SK-N-SH (cell line): ENCODE measurements at regions not wholly inside any gene's neighbourhood (a gene's known extent, or its start where the extent isn't known, plus 50 kb on each side); places are given as distances from the start of the nearest gene placed in this dataset.

ENCODE experiments used
- FOXJ3 ChIP-seq: sonication (generic); formaldehyde crosslinking; IDR thresholded peaks from 2 replicates; pipeline ENCODE4 v1.5.1; 2020; ENCODE audit warnings: mild to moderate bottlenecking, missing genetic modification reagents
- FOXM1 ChIP-seq: IDR thresholded peaks from 2 replicates; pipeline ENCODE4 v1.4.0; 2012; ENCODE audit warnings: low read depth, mild to moderate bottlenecking
- MAX ChIP-seq: IDR thresholded peaks from 2 replicates; pipeline ENCODE4 v1.4.0; 2012; ENCODE audit warnings: low read depth
- MXI1 ChIP-seq: IDR thresholded peaks from 2 replicates; pipeline ENCODE4 v1.6.1; 2012; ENCODE audit warnings: mild to moderate bottlenecking, low read depth, low read length, improper control_type of control experiment
- NFIC ChIP-seq: IDR thresholded peaks from 2 replicates; pipeline ENCODE4 v1.4.0; 2012; ENCODE audit warnings: borderline replicate concordance
- POLR2AphosphoS5 ChIP-seq: IDR thresholded peaks from 2 replicates; pipeline ENCODE4 v1.6.1; 2012; ENCODE audit warnings: low read depth, low read length
- YY1 ChIP-seq: IDR thresholded peaks from 2 replicates; pipeline ENCODE4 v1.4.0; 2012; ENCODE audit warnings: low read depth, mild to moderate bottlenecking
- TF ChIP-seq, protein P1 (sequence below): fragments of 200-600 bp; sonication (generic); IDR thresholded peaks from 2 replicates; pipeline ENCODE4 v1.6.1; 2017; ENCODE audit warnings: antibody characterized with exemption, mild to moderate bottlenecking, moderate library complexity

DNA sequence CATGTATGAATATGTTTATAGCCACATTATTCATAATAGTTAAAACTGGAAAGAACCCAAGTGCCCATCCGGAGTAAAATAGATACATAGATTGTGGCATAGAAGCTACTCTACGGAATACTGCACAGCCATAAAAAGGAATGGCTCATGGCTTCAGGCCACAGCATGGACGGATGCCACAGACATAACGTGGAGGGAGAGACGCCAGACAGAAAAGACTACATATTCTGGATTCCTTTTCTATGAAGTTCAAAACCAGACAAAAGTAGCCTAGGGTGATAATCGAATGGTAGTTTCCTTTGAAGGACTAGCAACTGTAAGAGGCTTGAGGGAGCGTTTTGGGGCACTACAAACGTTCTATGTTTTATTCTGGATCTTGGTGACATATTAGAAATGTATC is 58.9 kb upstream of the FOXI2 start:
- TF ChIP-seq FOXJ3 (no peak), YY1 (no peak), NFIC (no peak), FOXM1 (no peak), MAX (no peak), MXI1 (no peak), POLR2AphosphoS5 (no peak)
- TF ChIP-seq, protein P1, sequence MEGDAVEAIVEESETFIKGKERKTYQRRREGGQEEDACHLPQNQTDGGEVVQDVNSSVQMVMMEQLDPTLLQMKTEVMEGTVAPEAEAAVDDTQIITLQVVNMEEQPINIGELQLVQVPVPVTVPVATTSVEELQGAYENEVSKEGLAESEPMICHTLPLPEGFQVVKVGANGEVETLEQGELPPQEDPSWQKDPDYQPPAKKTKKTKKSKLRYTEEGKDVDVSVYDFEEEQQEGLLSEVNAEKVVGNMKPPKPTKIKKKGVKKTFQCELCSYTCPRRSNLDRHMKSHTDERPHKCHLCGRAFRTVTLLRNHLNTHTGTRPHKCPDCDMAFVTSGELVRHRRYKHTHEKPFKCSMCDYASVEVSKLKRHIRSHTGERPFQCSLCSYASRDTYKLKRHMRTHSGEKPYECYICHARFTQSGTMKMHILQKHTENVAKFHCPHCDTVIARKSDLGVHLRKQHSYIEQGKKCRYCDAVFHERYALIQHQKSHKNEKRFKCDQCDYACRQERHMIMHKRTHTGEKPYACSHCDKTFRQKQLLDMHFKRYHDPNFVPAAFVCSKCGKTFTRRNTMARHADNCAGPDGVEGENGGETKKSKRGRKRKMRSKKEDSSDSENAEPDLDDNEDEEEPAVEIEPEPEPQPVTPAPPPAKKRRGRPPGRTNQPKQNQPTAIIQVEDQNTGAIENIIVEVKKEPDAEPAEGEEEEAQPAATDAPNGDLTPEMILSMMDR, result no peak
